HTR-8/SVneo (cell line): ENCODE measurements at regions not wholly inside any gene's neighbourhood (a gene's known extent, or its start where the extent isn't known, plus 50 kb on each side); places are given as distances from the start of the nearest gene placed in this dataset.
"Not testable (repeated sequence)": the region's sequence is repeated elsewhere in the genome, so short reads cannot be mapped to it uniquely, and the experiment has no call there.

ENCODE experiments used
- DNase-seq: peaks from one replicate; pipeline ENCODE4 v3.0.0; 2011; ENCODE audit warnings: low spot score, mixed read lengths; ENCODE audit not compliant: insufficient read length
- FAIRE-seq: peaks from 2 replicates; lab custom pipeline; 2011; peaks lifted over from hg19 to GRCh38; lab: Jason Lieb, UNC

DNA sequence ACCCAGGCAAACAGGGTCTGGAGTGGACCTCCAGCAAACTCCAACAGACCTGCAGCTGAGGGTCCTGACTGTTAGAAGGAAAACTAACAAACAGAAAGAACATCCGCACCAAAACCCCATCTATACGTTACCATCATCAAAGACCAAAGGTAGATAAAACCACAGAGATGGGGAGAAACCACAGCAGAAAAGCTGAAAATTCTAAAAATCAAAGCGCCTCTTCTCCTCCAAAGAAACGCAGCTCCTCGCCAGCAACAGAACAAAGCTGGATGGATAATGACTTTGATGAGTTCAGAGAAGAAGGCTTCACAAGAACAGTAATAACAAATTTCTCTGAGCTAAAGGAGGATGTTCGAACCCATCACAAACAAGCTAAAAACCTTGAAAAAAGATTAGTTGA, 274.9 kb downstream of the IKZF2 start:
- DNase-seq, FAIRE-seq: not testable (repeated sequence)

DNA sequence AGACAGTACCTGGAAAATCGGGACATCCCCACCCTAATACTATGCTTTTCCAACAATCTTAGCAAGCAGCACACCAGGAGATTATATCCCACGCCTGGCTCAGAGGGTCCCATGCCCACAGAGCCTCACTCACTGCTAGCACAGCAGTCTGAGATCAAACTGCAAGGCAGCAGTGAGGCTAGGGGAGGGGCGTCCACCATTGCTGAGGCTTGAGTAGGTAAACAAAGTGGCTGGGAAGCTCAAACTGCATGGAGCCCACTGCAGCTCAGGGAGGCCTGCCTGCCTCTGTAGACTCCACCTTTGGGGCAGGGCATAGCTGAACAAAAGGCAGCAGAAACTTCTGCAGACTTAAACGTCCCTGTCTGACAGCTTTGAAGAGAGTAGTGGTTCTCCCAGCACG, 275.5 kb downstream of the IKZF2 start:
- not testable (repeated sequence) for FAIRE-seq, DNase-seq

- FAIRE-seq (no peak), DNase-seq (no peak)
Observed at GRCh38 chr2:212873256-212873655, 278.2 kb downstream of the IKZF2 start.

DNA sequence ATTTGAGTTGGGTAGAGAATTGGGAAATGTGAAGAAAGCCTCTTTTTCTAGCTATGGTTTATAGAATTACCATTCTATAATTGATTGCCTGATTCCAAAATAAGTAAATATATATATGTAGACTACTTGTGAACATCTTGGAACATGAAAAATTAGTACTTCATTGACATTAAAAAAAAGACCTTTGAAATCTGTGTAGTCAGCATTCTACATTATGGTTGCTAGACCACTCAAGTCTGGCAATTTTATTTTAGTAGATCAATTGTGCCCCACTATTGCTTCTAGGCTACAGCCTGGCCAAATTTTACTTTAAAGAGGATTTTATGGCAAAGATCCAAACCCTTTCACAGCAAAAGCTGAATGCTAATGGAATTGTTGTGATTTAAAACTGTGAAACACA, 279.8 kb downstream of the IKZF2 start:
- no peak for FAIRE-seq

GRCh38 chr2:212864186-212864585, 287.2 kb downstream of the IKZF2 start:
- no peak for DNase-seq
- FAIRE-seq: no peak

More for the DNA sequence above, 279.8 kb downstream of the IKZF2 start:
- DNase-seq: no peak

GRCh38 chr2:212863185-212863588, 288.2 kb downstream of the IKZF2 start:
- FAIRE-seq: no peak
- DNase-seq: no peak

DNA sequence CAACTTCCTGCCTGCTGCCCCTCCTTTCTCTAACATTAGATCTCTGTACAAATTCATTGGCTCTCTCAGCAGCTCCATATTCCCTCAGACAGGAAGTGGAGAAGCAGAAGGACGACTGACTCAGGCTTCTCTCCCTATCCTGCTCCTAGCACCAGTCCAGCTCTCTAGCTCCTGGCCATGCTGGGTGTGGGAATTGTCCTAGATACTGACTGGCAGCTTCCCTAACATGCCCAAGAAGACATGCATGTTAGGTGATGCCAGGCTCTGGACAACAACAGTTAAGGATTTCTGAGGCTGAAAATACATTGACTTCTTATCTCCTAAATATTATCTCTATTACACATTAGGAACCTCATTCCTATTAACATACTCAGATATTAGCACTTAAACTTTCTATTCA, 292.9 kb downstream of the IKZF2 start:
- no peak for DNase-seq
- FAIRE-seq: no peak

DNA sequence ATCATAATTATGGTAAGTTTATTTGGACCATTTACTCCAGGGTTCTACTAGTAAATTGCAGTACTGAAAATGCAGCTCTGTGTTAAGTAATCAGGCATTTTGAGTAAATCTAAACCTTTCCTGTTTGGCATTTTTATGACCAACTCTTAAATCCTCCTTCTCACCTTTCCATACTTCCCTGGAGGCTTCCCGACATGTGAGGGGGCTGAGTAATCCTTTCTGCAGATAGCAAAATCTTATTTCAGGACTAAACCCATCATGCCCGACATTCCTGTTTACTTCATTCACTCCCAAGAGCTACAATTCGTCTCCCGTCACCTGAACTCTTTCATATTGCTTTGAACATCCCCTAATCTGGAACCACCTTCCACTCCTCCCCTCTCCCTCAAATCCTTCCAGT, 296.6 kb downstream of the IKZF2 start:
- DNase-seq (no peak), FAIRE-seq (no peak)

DNA sequence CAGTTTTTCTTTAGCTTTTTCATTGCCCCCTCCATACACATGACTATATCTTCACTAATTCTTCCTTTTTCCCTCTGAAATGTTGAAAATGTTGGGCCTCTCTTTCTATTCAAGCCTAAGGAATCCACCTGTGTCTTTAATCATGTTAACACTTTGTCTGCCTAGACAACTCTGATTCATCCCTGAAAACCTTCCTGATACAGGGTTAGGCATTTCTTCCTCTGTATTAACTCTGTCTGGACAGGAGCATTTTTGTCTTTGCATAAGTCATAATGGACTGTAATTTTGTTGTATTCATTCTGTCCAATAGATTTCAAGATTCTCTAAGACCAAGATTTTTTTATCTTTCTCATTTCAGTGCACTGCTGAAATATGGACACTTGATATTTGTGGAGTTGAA, 297.3 kb downstream of the IKZF2 start:
- no peak for FAIRE-seq
- no peak for DNase-seq

GRCh38 chr2:212845941-212846340, 305.5 kb downstream of the IKZF2 start:
- no peak for FAIRE-seq
- DNase-seq: no peak

GRCh38 chr2:212843409-212844199, 305.0 kb upstream of the ERBB4 start:
- peak; percentile 12 for DNase-seq
- FAIRE-seq: no peak

- FAIRE-seq (peak; percentile 33), DNase-seq (peak; percentile 36)
Observed at GRCh38 chr2:212842544-212843185, 304.1 kb upstream of the ERBB4 start.

DNA sequence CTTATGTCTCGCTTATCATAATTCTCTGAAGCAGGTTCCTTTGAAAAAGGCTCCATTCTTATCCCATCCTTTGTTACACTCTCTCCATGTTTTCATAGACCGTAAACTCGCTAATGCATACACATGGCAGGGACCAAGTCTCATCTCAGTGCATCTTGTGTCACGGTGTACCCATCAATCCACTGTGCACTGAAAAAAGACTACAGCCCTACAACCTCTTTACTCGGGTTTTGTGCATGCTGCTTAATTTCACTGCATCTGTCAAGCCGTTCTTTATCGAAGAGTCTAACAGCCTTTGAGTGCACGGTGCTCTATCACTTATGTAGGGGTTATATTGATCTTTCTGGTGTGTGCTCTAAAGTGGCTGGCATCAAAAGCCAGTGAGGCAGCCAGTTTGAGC, 302.9 kb upstream of the ERBB4 start:
- DNase-seq (no peak), FAIRE-seq (no peak)

GRCh38 chr2:212832211-212833195, 293.9 kb upstream of the ERBB4 start:
- FAIRE-seq (no peak), DNase-seq (no peak)

GRCh38 chr2:212831671-212832199, 293.1 kb upstream of the ERBB4 start:
- FAIRE-seq (no peak), DNase-seq (no peak)

DNA sequence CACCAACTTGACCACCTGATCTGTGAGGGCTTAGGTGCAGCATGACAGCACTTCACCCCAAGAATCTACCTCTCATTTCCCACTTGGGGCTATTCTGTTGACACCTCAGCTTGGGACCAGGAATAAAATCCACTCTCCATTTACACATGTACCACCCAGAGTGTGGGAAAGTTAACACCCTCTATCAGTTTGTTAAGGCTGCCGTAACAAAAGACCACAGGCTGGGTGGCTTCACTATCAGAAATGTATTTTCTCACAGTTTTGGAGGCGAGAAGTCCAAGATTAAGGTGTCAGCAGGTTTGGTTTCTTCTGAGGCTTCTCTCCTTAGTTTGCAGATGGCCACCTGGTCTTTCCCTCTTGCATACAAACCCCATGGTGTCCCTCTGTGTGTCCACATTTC, 277.7 kb upstream of the ERBB4 start:
- DNase-seq (no peak), FAIRE-seq (no peak)

GRCh38 chr2:212815453-212815852, 276.9 kb upstream of the ERBB4 start:
- no peak for DNase-seq
- FAIRE-seq: no peak

DNA sequence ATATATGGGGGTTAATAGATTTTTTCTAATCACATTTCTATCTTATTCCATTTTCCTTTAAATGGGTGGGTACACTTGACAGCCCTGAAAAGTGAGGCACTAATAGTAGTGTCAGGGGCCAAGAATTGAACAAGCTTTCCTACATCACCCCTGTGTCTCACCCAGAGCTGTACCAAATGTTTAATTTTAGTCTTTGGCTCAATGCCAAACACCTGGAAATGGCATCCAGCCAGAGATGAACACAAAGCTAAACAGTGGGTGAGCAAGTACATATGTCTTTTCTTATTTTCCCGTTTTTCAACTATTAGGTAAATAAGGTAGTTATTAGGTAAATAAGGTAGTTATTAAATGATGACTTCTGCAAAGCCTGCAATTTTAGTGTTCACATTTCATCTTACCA, 276.3 kb upstream of the ERBB4 start:
- DNase-seq: no peak

GRCh38 chr2:212811921-212812320, 273.3 kb upstream of the ERBB4 start:
- no peak for FAIRE-seq
- DNase-seq: no peak

More for the DNA sequence above, 276.3 kb upstream of the ERBB4 start:
- FAIRE-seq: no peak
